Ishikawa (cell line): ENCODE measurements at regions not wholly inside any gene's neighbourhood (a gene's known extent, or its start where the extent isn't known, plus 50 kb on each side); places are given as distances from the start of the nearest gene placed in this dataset.

ENCODE experiments used
- CEBPB ChIP-seq: IDR thresholded peaks from 2 replicates; pipeline ENCODE4 v1.6.1; 2012
- EP300 ChIP-seq: IDR thresholded peaks from 2 replicates; pipeline ENCODE4 v1.6.1; 2012; ENCODE audit warnings: borderline replicate concordance
- FOXM1 ChIP-seq: IDR thresholded peaks from 2 replicates; pipeline ENCODE4 v1.6.1; 2012; ENCODE audit warnings: low read depth, borderline replicate concordance
- MAX ChIP-seq: IDR thresholded peaks from 2 replicates; pipeline ENCODE4 v1.6.1; 2012
- NFIC ChIP-seq: IDR thresholded peaks from 2 replicates; pipeline ENCODE4 v1.6.1; 2012
- RAD21 ChIP-seq: IDR thresholded peaks from 2 replicates; pipeline ENCODE4 v1.6.1; 2012; ENCODE audit warnings: low read depth
- REST ChIP-seq: IDR thresholded peaks from 2 replicates; pipeline ENCODE4 v1.6.1; 2012; ENCODE audit warnings: low read depth, mild to moderate bottlenecking
- TAF1 ChIP-seq: IDR thresholded peaks from 2 replicates; pipeline ENCODE4 v1.6.1; 2012; ENCODE audit warnings: low read depth, mild to moderate bottlenecking
- TCF12 ChIP-seq: IDR thresholded peaks from 2 replicates; pipeline ENCODE4 v1.6.1; 2012; ENCODE audit warnings: low read depth

GRCh38 chr3:22392859-22393258 lies 641.8 kb upstream of the ZNF385D start:
- TF ChIP-seq FOXM1 (no peak), TAF1 (no peak), EP300 (no peak), REST (no peak), MAX (no peak), CEBPB (no peak), TCF12 (no peak), NFIC (no peak), RAD21 (no peak)
